ENCODE measurements at regions not wholly inside any gene's neighbourhood (a gene's known extent, or its start where the extent isn't known, plus 50 kb on each side); places are given as distances from the start of the nearest gene placed in this dataset.

DNA sequence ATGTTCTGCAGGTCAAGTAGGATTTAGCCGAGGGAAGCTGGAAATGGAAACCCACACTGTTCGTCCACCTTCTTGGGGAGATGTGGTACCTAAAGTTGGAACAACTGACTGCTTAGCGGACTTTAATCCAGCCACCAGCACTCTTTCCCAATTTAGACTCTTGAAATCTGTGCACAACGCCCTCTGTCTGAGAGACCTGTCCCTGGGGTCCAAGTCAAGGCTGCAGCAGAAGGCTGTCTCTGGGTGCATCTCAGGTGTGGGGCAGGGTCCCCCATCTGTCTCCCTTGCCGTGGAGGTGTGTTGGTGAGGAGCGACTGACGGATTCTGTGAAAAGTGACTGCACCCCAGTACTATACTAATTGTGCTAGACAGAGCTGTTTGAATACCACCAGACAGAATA lies 168.2 kb upstream of the CADM1 start:
- TF ChIP-seq RARB (CRISPR knock-in tag; IDR thresholded peaks at IDR 0.05) (no peak), TOX (CRISPR knock-in tag; IDR thresholded peaks at IDR 0.05; ENCODE audit: borderline replicate concordance) (no peak), ARNTL (CRISPR knock-in tag; IDR thresholded peaks at IDR 0.05; ENCODE audit: borderline replicate concordance, low read depth) (no peak), ZFP30 (CRISPR knock-in tag; IDR thresholded peaks at IDR 0.05) (no peak), ESRRG (CRISPR knock-in tag; IDR thresholded peaks at IDR 0.05) (no peak), ZNF8 (CRISPR knock-in tag; IDR thresholded peaks at IDR 0.05) (no peak), CSDC2 (CRISPR knock-in tag; IDR thresholded peaks at IDR 0.05) (no peak)
- TF ChIP-seq, protein P1, sequence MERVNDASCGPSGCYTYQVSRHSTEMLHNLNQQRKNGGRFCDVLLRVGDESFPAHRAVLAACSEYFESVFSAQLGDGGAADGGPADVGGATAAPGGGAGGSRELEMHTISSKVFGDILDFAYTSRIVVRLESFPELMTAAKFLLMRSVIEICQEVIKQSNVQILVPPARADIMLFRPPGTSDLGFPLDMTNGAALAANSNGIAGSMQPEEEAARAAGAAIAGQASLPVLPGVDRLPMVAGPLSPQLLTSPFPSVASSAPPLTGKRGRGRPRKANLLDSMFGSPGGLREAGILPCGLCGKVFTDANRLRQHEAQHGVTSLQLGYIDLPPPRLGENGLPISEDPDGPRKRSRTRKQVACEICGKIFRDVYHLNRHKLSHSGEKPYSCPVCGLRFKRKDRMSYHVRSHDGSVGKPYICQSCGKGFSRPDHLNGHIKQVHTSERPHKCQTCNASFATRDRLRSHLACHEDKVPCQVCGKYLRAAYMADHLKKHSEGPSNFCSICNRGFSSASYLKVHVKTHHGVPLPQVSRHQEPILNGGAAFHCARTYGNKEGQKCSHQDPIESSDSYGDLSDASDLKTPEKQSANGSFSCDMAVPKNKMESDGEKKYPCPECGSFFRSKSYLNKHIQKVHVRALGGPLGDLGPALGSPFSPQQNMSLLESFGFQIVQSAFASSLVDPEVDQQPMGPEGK (CRISPR knock-in tag; IDR thresholded peaks at IDR 0.05; ENCODE audit: borderline replicate concordance), result no peak
- TF ChIP-seq, protein P2, sequence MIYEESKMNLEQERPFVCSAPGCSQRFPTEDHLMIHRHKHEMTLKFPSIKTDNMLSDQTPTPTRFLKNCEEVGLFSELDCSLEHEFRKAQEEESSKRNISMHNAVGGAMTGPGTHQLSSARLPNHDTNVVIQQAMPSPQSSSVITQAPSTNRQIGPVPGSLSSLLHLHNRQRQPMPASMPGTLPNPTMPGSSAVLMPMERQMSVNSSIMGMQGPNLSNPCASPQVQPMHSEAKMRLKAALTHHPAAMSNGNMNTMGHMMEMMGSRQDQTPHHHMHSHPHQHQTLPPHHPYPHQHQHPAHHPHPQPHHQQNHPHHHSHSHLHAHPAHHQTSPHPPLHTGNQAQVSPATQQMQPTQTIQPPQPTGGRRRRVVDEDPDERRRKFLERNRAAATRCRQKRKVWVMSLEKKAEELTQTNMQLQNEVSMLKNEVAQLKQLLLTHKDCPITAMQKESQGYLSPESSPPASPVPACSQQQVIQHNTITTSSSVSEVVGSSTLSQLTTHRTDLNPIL (CRISPR knock-in tag; IDR thresholded peaks at IDR 0.05; ENCODE audit: low read depth), result no peak
